HG03159 (cell line): ENCODE measurements at regions not wholly inside any gene's neighbourhood (a gene's known extent, or its start where the extent isn't known, plus 50 kb on each side); places are given as distances from the start of the nearest gene placed in this dataset.

Experiments
- ATAC-seq: cut with Tn5 transposase; IDR thresholded peaks from one replicate; pipeline ENCODE4 v1.9.1; 2021; ENCODE audit warnings: mild to moderate bottlenecking, moderate library complexity; ENCODE audit not compliant: unreplicated experiment

GRCh38 chr2:204104811-204105210, 168.2 kb downstream of the ICOS start:
- no peak for ATAC-seq

- peak; percentile 41 for ATAC-seq
Measured at GRCh38 chr2:204108330-204108751, 171.8 kb downstream of the ICOS start.

GRCh38 chr2:204108781-204109295, 172.3 kb downstream of the ICOS start:
- no peak for ATAC-seq

GRCh38 chr2:204109681-204110080, 173.1 kb downstream of the ICOS start:
- no peak for ATAC-seq

GRCh38 chr2:204110338-204110741, 173.8 kb downstream of the ICOS start:
- ATAC-seq, result peak; percentile 92

GRCh38 chr2:204110751-204111516, 174.4 kb downstream of the ICOS start:
- ATAC-seq, result no peak

- no peak for ATAC-seq
Measured at GRCh38 chr2:204112084-204112770, 175.7 kb downstream of the ICOS start.

GRCh38 chr2:204114295-204115136, 178.0 kb downstream of the ICOS start:
- ATAC-seq, result no peak

GRCh38 chr2:204115137-204116056, 178.8 kb downstream of the ICOS start:
- ATAC-seq, result no peak

- no peak for ATAC-seq
Measured at GRCh38 chr2:204116159-204116792, 179.7 kb downstream of the ICOS start.

GRCh38 chr2:204122425-204122824, 185.9 kb downstream of the ICOS start:
- no peak for ATAC-seq

GRCh38 chr2:204124140-204124750, 187.7 kb downstream of the ICOS start:
- ATAC-seq, result no peak

GRCh38 chr2:204126705-204127104, 190.1 kb downstream of the ICOS start:
- no peak for ATAC-seq

GRCh38 chr2:204127238-204127637, 190.7 kb downstream of the ICOS start:
- ATAC-seq, result no peak

GRCh38 chr2:204129591-204130294, 193.2 kb downstream of the ICOS start:
- ATAC-seq, result no peak

- no peak for ATAC-seq
Measured at GRCh38 chr2:204131621-204132020, 195.1 kb downstream of the ICOS start.

- ATAC-seq, result no peak
Measured at GRCh38 chr2:204133476-204133875, 196.9 kb downstream of the ICOS start.

GRCh38 chr2:204134421-204134820, 197.9 kb downstream of the ICOS start:
- no peak for ATAC-seq

- ATAC-seq, result no peak
Measured at GRCh38 chr2:204135752-204136151, 199.2 kb downstream of the ICOS start.
